ENCODE measurements at regions not wholly inside any gene's neighbourhood (a gene's known extent, or its start where the extent isn't known, plus 50 kb on each side); places are given as distances from the start of the nearest gene placed in this dataset.

DNA sequence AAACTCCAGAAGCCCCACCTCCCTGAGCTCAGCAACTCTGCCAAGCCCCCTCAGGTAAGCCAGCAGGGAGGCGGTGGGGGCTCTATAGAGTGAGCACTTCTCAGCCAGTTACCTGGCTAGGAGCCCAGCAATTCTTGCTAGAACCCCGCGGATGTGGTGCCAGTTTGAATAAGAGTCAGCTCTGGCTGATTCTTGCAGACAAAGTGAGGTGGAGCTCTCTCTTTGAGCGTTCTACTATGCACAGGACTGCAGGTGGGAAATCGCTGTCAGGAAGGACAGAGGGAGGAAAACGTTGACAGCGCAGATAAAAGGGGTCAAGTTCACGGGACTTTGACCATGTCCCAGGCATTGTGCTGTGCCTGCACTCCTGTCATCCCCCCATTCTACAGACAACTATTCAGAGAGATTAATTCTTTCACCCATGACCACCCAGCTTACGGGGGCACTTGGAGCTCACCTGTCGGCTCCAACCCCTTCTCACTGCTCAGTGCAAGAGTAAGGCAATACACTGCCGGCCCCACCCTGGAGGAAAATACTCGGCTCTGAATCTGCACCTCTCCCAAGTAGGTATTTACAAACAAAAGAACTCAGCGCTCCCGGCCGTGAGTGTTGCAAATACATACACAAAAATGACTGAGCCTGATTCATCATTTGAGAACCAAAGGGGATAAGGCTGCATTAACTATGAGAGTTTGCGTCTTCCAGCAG, 92.9 kb downstream of the ANKRD60 start:
- WGBS (ENCODE audit: insufficient coverage, insufficient replicate concordance, low lambda C conversion rate, missing lambda C conversion rate) = 13% methylated on average over 16 of the region's 16 CpGs
- SMC1A ChIA-PET (ENCODE audit: uncharacterized antibody, unreplicated experiment) = no interaction called here
- FAIRE-seq (no peak), ATAC-seq (no peak), DNase-seq (ENCODE audit: low read depth, low spot score) (no peak)
- in situ Hi-C loops (cut with MboI) = loop anchor here (5.0 kb wide), 1 partner anchor 48 kb away; no protein-coding TSS in a partner anchor
- BruUV-seq (replicated peaks) = no TSS peak
- Histone ChIP-seq H3K79me2 (ENCODE audit: control insufficient read depth, insufficient read depth, low read length) (no peaks in the 10 kb centered on the region), H3K27ac (ENCODE audit: control insufficient read depth, insufficient read depth) (no peak overlapping the region), H3K4me2 (ENCODE audit: control insufficient read depth, insufficient read depth) (no peak overlapping the region), H3K4me1 (ENCODE audit: control insufficient read depth, insufficient read depth, low read length) (no peaks in the 10 kb centered on the region), H3K36me3 (ENCODE audit: control insufficient read depth in 2 of 2, insufficient read depth in 2 of 2, low read length in 1 of 2) (no peaks in the 10 kb centered on the region), H3K9ac (ENCODE audit: control insufficient read depth, insufficient read depth, low read length) (no peak overlapping the region), H2AFZ (ENCODE audit: control insufficient read depth, low read depth, low read length) (no peak overlapping the region), H3K27me3 (replicated peaks in 1 of 2; ENCODE audit: control insufficient read depth in 2 of 2, insufficient read depth in 2 of 2, low read length in 1 of 2) (peaks cover 4 to 10% of the 10 kb centered on the region in 2 experiments; a peak in 3 of 4 replicates), H3K4me3 (no peak overlapping the region), H4K20me1 (ENCODE audit: control insufficient read depth, insufficient read depth) (no peaks in the 10 kb centered on the region), H3K9me3 (replicated peaks; ENCODE audit: control insufficient read depth, insufficient read depth, low read length) (no peaks in the 10 kb centered on the region)
- intact Hi-C loops (cut with micrococcal nuclease; ENCODE audit: unreplicated experiment) = no loop called here
- CTCF ChIA-PET = no interaction called here
- TF ChIP-seq KDM1A (IDR thresholded peaks at IDR 0.05; ENCODE audit: borderline replicate concordance) (no peak), SMAD1 (IDR thresholded peaks at IDR 0.05; ENCODE audit: low read depth, partially characterized antibody) (no peak), POU2F2 (IDR thresholded peaks at IDR 0.05; ENCODE audit: borderline replicate concordance, low read depth, low read length) (no peak), FOXM1 (IDR thresholded peaks at IDR 0.05; ENCODE audit: low read depth, low read length) (no peak), DPF2 (IDR thresholded peaks at IDR 0.05) (no peak), ATF7 (IDR thresholded peaks at IDR 0.05; ENCODE audit: low read depth) (no peak), SMAD5 (IDR thresholded peaks at IDR 0.05; ENCODE audit: low read depth) (no peak), FOXK2 (IDR thresholded peaks at IDR 0.05) (no peak), SP1 (IDR thresholded peaks at IDR 0.05; ENCODE audit: low read depth, low read length) (no peak), SMARCA5 (IDR thresholded peaks at IDR 0.05) (no peak), HDAC6 (IDR thresholded peaks at IDR 0.05; ENCODE audit: unreplicated experiment) (no peak), RBBP5 (conservative IDR thresholded peaks at IDR 0.05) (no peak), ASH2L (IDR thresholded peaks at IDR 0.05; ENCODE audit: borderline replicate concordance, low read depth) (no peak), ZZZ3 (IDR thresholded peaks at IDR 0.05; ENCODE audit: control insufficient read depth, insufficient read length, low read depth) (no peak), BRCA1 (IDR thresholded peaks at IDR 0.05; ENCODE audit: low read depth, low read length) (no peak), PAX5 (IDR thresholded peaks at IDR 0.05; ENCODE audit: borderline replicate concordance, low read depth, low read length) (no peak), STAT3 (IDR thresholded peaks at IDR 0.05; ENCODE audit: low read depth, low read length) (no peak)
- POLR2A ChIA-PET = interaction anchor here (0.6 kb wide), 1 partner anchor 39 kb away, joined by 3 read pairs; no protein-coding TSS in a partner anchor
- RAD21 ChIA-PET (ENCODE audit: unreplicated experiment) = no interaction called here

Data from GM12878 (cell line).